Choroid plexus epithelial cell (primary cell): ENCODE measurements at regions not wholly inside any gene's neighbourhood (a gene's known extent, or its start where the extent isn't known, plus 50 kb on each side); places are given as distances from the start of the nearest gene placed in this dataset.

Experiments used
- DNase-seq: peaks from one replicate; pipeline ENCODE4 v3.0.0-alpha.2; 2010; ENCODE audit warnings: low read depth
- H3K4me3 ChIP-seq: 2 replicates; pipeline ENCODE4 v1.5.1; 2011; ENCODE audit warnings: low read depth, mild to moderate bottlenecking, control low read depth, low read length, moderate library complexity
- TF ChIP-seq, protein P1 (sequence below): conservative IDR thresholded peaks from 2 replicates; pipeline ENCODE4 v1.5.1; 2011; ENCODE audit warnings: low read depth, mild to moderate bottlenecking, control low read depth, inconsistent platforms, low read length, moderate library complexity

DNA sequence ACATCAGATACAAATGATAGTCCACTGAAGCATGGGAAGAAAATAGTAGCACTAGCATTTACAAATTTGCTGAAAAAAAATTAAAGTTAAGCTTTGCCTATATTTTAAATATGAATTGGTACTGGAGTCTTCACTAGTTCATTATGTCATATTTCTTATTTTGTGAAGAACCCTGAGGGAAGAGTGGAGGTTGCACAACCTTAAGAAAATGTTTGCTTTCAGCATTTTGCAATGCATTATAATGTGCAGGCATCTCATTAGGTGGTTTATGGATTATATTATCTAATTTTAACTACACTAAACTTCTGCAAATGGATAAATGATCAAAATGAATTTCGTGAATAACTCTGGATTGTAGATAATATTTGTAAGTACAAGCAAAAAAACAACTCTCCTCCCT is 390.8 kb upstream of the HS3ST5 start:
- no peak for DNase-seq
- TF ChIP-seq, protein P1, sequence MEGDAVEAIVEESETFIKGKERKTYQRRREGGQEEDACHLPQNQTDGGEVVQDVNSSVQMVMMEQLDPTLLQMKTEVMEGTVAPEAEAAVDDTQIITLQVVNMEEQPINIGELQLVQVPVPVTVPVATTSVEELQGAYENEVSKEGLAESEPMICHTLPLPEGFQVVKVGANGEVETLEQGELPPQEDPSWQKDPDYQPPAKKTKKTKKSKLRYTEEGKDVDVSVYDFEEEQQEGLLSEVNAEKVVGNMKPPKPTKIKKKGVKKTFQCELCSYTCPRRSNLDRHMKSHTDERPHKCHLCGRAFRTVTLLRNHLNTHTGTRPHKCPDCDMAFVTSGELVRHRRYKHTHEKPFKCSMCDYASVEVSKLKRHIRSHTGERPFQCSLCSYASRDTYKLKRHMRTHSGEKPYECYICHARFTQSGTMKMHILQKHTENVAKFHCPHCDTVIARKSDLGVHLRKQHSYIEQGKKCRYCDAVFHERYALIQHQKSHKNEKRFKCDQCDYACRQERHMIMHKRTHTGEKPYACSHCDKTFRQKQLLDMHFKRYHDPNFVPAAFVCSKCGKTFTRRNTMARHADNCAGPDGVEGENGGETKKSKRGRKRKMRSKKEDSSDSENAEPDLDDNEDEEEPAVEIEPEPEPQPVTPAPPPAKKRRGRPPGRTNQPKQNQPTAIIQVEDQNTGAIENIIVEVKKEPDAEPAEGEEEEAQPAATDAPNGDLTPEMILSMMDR: no peak

DNA sequence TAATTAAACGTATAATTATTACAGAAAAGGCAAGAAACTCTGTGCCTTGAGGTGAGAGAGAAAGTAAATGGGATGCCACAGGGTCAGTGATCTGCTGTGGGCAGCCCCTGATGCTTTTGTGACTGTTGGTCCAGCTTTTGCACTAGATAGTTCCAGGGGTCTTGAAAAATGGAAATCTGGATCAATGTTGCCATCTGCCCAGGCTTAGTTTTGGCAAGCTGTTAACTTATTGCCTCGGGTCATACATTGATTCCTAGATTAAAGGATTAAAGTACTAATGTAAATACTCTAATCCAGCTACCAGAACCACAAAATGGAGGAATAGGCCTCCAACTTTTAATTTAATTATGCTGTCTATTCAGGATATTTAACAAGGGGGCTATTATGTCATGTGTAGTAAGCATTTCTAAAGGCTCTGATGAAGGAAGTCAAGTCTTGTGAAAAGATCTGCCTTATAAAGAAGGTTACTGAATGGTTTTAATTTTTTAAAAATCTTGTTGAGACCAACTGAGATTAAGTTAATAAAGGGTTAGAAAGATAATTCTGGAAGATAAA is 376.0 kb upstream of the HS3ST5 start:
- DNase-seq: no peak
- no peak overlapping the region for H3K4me3 ChIP-seq
- TF ChIP-seq, protein P1: no peak

More for the DNA sequence above, 390.8 kb upstream of the HS3ST5 start:
- no peak overlapping the region for H3K4me3 ChIP-seq

DNA sequence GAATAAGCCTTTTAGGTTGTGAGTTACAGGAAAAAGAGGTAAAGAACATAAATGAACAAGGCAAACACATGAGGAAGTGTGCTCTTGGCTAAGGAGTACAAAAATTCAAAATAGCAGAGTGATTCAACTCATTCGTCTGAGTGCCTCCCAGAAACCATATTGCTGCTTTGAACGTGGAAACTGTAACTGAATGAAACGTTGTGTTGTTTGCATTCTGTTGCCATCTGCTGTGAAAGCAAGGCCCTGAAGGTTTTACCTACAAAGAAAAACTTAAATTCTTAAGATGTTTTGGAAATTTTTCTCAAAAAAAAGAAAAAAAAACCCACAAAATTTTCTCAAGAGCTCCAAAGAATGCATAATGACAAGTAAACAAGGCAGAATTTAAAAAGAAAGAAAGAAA is 375.4 kb upstream of the HS3ST5 start:
- no peak overlapping the region for H3K4me3 ChIP-seq
- DNase-seq: no peak
- TF ChIP-seq, protein P1: no peak

DNA sequence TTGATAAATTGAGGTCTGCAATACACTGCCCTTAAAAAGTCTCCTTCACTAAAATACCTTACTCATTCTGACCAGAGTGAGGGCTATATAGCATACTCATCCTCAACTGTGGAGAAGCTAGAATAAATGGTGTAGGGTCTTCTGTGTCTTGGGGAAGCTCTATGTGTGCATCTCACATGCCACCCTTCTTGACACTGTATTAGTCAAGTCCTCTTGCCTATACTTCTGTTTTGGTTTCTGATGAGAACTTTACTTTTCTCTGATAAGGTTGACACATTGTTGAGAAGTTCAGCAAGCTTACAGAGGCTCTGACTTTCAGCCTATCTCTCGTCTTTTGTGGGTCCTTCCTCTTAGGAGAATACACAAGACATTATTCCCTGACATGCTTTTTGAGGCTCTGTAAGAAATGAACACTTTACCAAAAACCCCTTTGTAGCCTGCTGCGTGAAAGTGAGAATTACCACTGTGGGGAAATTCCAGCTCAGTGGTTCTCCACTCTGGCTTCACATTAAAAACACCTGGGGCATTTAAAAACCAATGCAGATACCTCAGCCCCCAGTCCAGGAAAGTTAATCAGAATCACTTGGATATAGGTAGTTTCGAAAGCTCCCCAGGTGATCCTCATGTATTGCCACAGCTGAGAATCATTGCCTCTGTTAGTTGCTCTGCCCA is 372.1 kb upstream of the HS3ST5 start:
- DNase-seq: no peak
- H3K4me3 ChIP-seq: no peak overlapping the region
- TF ChIP-seq, protein P1: no peak

DNA sequence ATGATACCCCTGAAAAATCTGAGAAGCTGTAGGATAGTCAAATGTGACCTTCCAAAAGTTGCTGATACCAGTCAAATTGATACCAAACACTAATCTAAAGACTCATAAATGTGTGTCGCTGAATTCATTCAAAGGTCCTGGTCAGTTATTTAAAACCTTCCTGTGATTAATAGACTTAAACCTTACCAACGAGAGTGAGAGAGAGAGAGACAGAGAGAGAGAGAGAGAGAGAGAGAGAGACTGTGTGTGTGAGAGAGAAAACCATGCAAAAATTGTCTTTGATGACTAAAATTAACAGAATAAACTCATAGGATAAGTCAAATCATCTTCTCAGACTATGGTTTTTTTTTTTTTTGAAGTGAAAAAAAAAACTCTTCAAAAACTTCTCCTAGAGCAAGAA is 370.9 kb upstream of the HS3ST5 start:
- DNase-seq: no peak
- no peak overlapping the region for H3K4me3 ChIP-seq
- TF ChIP-seq, protein P1: no peak

DNA sequence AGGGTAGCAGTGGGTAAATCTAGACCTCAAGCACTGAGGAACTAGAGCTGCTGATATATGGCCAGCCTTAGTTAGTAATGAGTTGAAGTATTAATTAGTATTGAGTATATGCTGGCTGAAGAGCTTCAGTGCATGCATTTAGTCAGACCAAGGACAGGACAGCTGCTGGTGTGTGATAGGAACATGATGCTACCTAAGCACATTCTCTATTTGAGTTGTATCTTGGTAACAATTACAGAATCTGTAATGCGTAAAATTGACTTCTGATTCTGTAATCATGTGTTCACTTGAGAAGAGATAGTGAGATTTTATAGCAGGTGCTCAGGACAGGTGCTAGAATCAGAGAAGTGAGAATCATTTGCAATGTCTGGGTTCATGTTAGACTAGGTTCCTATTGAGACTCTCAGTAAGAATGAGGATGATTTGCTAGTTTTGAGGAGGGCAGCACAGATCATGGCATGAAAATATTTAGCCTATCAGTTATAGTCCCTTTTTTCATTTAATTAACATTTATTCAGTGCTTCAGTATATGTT is 369.4 kb upstream of the HS3ST5 start:
- no peak overlapping the region for H3K4me3 ChIP-seq
- DNase-seq: no peak
- TF ChIP-seq, protein P1: no peak

DNA sequence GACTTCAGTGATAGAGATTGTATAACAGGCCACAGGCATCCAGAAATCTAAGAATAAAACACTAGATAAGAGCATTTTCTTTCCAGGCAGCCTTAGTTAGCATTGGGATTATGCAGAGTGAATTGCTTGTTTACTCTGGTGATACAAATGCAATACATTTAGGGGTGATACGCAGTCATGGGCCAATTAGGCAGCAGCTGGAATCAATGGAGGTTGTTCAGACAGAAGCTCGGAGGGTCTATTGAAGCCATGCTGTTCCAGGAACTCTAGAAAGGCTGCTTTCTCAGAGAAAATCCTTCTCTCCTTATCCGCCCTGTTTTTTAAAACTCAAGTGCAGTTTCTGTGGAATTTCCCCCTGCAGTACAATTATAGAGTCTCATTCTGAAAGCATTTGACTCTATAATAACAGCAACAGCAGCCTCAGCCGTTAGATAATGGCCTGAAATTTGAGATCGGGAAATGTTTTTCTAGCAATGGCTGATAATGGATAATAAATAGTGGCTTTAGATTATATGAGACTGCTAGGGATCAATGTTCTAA is 364.3 kb upstream of the HS3ST5 start:
- TF ChIP-seq, protein P1: no peak
- no peak overlapping the region for H3K4me3 ChIP-seq

More for the DNA sequence above, 364.3 kb upstream of the HS3ST5 start:
- no peak for DNase-seq
